Nephron (organoid): ENCODE measurements at regions not wholly inside any gene's neighbourhood (a gene's known extent, or its start where the extent isn't known, plus 50 kb on each side); places are given as distances from the start of the nearest gene placed in this dataset.

Source experiments
- H3K27ac Mint-ChIP-seq, 3 experiments: 2 replicates each; pipeline ENCODE4 v1.8.0; 2020; ENCODE audit warnings: mixed read lengths in 3 of 3, mild to moderate bottlenecking in 2 of 3, moderate library complexity in 1 of 3
- H3K27me3 Mint-ChIP-seq: 2 replicates; pipeline ENCODE4 v1.8.0; 2021; ENCODE audit warnings: low read depth, mild to moderate bottlenecking, moderate library complexity, mixed read lengths
- H3K36me3 Mint-ChIP-seq: 2 replicates; pipeline ENCODE4 v1.8.0; 2020; ENCODE audit warnings: low read depth, mixed read lengths
- H3K4me1 Mint-ChIP-seq: 2 replicates; pipeline ENCODE4 v1.8.0; 2020; ENCODE audit warnings: mixed read lengths
- H3K4me3 Mint-ChIP-seq, 3 experiments: 2 replicates each; pipeline ENCODE4 v1.8.0; 2020; ENCODE audit warnings: mild to moderate bottlenecking in 3 of 3, mixed read lengths in 3 of 3, moderate library complexity in 2 of 3
- H3K9me3 Mint-ChIP-seq: 2 replicates; pipeline ENCODE4 v1.8.0; 2020; ENCODE audit warnings: mixed read lengths
- CTCF ChIP-seq, 3 experiments: fragments of 200-600 bp; sonication (generic); IDR thresholded peaks; one replicate each; pipeline ENCODE4 v1.5.0; 2021; ENCODE audit warnings: antibody characterized with exemption in 3 of 3; ENCODE audit not compliant: unreplicated experiment in 3 of 3

- Mint-ChIP-seq H3K4me3 (no peak overlapping the region), H3K4me1 (peaks cover 30% of the 10 kb centered on the region), H3K27ac (peak overlapping the region; percentile 88 to 91 (median 89)), H3K27me3 (no peaks in the 10 kb centered on the region), H3K9me3 (peaks cover 7% of the 10 kb centered on the region), H3K36me3 (no peaks in the 10 kb centered on the region)
- no peak for TF ChIP-seq CTCF (IDR thresholded peaks at IDR 0.05; ENCODE audit: unreplicated experiment in 3 of 3)
Measured at GRCh38 chr2:173648816-173649215, 294.1 kb downstream of the CDCA7 start.

- H3K27ac Mint-ChIP-seq: peak overlapping the region; percentile 88 to 91 (median 89)
- H3K27me3 Mint-ChIP-seq: peaks cover 3% of the 10 kb centered on the region
- peaks cover 7% of the 10 kb centered on the region for H3K9me3 Mint-ChIP-seq
- H3K36me3 Mint-ChIP-seq: no peaks in the 10 kb centered on the region
- peaks cover 36% of the 10 kb centered on the region for H3K4me1 Mint-ChIP-seq
- no peak overlapping the region for H3K4me3 Mint-ChIP-seq
- TF ChIP-seq CTCF (IDR thresholded peaks at IDR 0.05; ENCODE audit: unreplicated experiment in 3 of 3): no peak
Measured at GRCh38 chr2:173649527-173650219, 295.0 kb downstream of the CDCA7 start.

- Mint-ChIP-seq H3K4me3 (no peak overlapping the region), H3K4me1 (peaks cover 37% of the 10 kb centered on the region)
Measured at GRCh38 chr2:173651891-173652290, 297.2 kb downstream of the CDCA7 start.

GRCh38 chr2:173652311-173652710, 297.6 kb downstream of the CDCA7 start:
- TF ChIP-seq CTCF (IDR thresholded peaks at IDR 0.05; ENCODE audit: unreplicated experiment in 3 of 3): no peak
- Mint-ChIP-seq H3K9me3 (peaks cover 6% of the 10 kb centered on the region), H3K4me1 (peaks cover 37% of the 10 kb centered on the region), H3K27ac (no peak overlapping the region), H3K4me3 (no peak overlapping the region), H3K36me3 (no peaks in the 10 kb centered on the region), H3K27me3 (peaks cover 5% of the 10 kb centered on the region)

More at GRCh38 chr2:173651891-173652290, 297.2 kb downstream of the CDCA7 start:
- TF ChIP-seq CTCF (IDR thresholded peaks at IDR 0.05; ENCODE audit: unreplicated experiment in 3 of 3): no peak
- Mint-ChIP-seq H3K36me3 (no peaks in the 10 kb centered on the region), H3K27me3 (peaks cover 5% of the 10 kb centered on the region), H3K27ac (no peak overlapping the region), H3K9me3 (peaks cover 7% of the 10 kb centered on the region)

- Mint-ChIP-seq H3K9me3 (peaks cover 5% of the 10 kb centered on the region), H3K4me1 (peaks cover 31% of the 10 kb centered on the region), H3K36me3 (no peaks in the 10 kb centered on the region), H3K27ac (peak overlapping the region in 2 of 3 experiments; percentile 41 to 56), H3K4me3 (no peak overlapping the region), H3K27me3 (peaks cover 5% of the 10 kb centered on the region)
- TF ChIP-seq CTCF (IDR thresholded peaks at IDR 0.05; ENCODE audit: unreplicated experiment in 3 of 3): no peak
Measured at GRCh38 chr2:173652767-173653431, 298.2 kb downstream of the CDCA7 start.
